GM12892 (cell line): ENCODE measurements at regions not wholly inside any gene's neighbourhood (a gene's known extent, or its start where the extent isn't known, plus 50 kb on each side); places are given as distances from the start of the nearest gene placed in this dataset.

Experiments used
- POLR2A ChIP-seq: IDR thresholded peaks from 2 replicates; pipeline ENCODE4 v1.6.1; 2011; ENCODE audit warnings: low read depth, low read length, control low read depth
- POLR2AphosphoS5 ChIP-seq: IDR thresholded peaks from 2 replicates; pipeline ENCODE4 v1.6.1; 2011; ENCODE audit warnings: low read depth, low read length, control low read depth
- TAF1 ChIP-seq: IDR thresholded peaks from 2 replicates; pipeline ENCODE4 v1.6.1; 2011; ENCODE audit warnings: low read depth, mild to moderate bottlenecking, control low read depth, low read length, borderline replicate concordance

GRCh38 chr5:2262620-2263019, 379.9 kb upstream of the IRX4 start:
- TF ChIP-seq POLR2AphosphoS5 (no peak), POLR2A (no peak), TAF1 (no peak)
